Testis (tissue), 2 donors: ENCODE measurements at regions not wholly inside any gene's neighbourhood (a gene's known extent, or its start where the extent isn't known, plus 50 kb on each side); places are given as distances from the start of the nearest gene placed in this dataset.

Experiments
- DNase-seq: peaks from one replicate; pipeline ENCODE4 v3.0.0-alpha.2; 2019
- H3K27ac ChIP-seq, 2 donors: fragments of 200-600 bp; sonication (generic); one replicate each; pipeline ENCODE4 v1.5.1; 2019
- H3K27me3 ChIP-seq: fragments of 200-600 bp; sonication (generic); one replicate; pipeline ENCODE4 v1.5.1; 2019
- H3K36me3 ChIP-seq: fragments of 200-600 bp; sonication (generic); one replicate; pipeline ENCODE4 v1.5.1; 2017; ENCODE audit warnings: low read depth; ENCODE audit errors: missing control alignments
- H3K4me1 ChIP-seq: fragments of 200-600 bp; sonication (generic); one replicate; pipeline ENCODE4 v1.5.1; 2019
- H3K4me3 ChIP-seq, 2 donors: fragments of 200-600 bp; sonication (generic); one replicate each; pipeline ENCODE4 v1.5.1; 2017 to 2019
- H3K9me3 ChIP-seq: fragments of 200-600 bp; sonication (generic); one replicate; pipeline ENCODE4 v1.5.1; 2017
- POLR2A ChIP-seq: fragments of 450-650 bp; IDR thresholded peaks from one replicate; pipeline ENCODE4 v1.6.1; 2017; ENCODE audit warnings: antibody characterized with exemption, mild to moderate bottlenecking, moderate library complexity
- WGBS, 2 donors: methylation state at CpG; one replicate each; pipeline ENCODE4 v1.1.5; 2018; 5-methylcytosine and 5-hydroxymethylcytosine counted together
- intact Hi-C: fragments of 100-400 bp; cut with DNase I; formaldehyde crosslinking; loops from one replicate; pipeline ENCODE4 v1.15.1; 2023; ENCODE audit warnings: low total_unique reads
- TF ChIP-seq, protein P1 (sequence below), 3 experiments: fragments of 450-650 bp in 2 of 3; fragments of 200-600 bp in 1 of 3; sonication (generic) in 1 of 3; IDR thresholded peaks; one replicate each; pipeline ENCODE4 v1.5.1; 2016 to 2019; ENCODE audit warnings: antibody characterized with exemption in 3 of 3, mild to moderate bottlenecking in 2 of 3, moderate library complexity in 1 of 3

DNA sequence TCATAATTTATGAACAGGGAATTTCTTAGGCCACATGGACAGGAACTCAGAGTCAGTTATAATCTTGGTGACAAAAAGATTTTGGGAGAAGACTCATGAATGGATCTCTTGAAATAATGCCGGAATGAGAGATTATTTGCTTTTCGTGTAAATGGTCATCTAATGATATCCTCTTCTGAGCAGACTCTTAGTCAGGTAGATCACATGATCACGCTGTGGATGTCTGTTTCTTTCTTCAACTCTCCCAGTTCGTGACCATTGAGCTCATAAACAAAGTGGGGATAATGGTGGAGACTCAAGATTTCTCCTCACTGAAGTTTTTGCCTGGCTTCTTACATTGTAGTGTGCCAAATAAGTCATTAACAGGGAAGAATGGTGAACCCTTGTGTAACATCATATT is 133.1 kb upstream of the CBLB start:
- DNase-seq: no peak

DNA sequence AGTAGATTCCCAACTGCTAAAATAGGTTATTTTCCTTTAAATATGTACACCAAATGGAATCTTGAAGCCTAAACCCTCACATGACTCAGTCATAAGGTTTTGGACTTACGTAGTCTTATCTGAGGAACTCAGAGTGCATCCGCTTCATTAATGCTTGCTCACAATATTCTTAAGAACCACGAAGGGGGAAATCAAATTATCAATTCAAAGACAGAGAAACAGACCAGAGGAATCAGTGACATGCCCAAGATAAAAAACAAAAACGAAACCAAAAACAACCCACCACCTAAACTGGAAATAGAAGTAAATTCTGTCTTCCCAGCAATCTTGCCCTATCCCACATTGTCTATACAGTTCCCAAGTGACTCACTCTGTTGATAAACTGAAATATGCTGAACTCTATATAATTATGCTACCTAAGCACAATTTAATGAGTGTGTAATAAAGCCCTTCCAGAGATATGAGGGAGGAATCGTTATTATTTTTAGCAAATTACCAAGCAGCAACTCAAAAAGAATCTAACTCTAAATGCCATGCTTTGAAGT is 135.4 kb upstream of the CBLB start:
- Histone ChIP-seq H3K36me3 (no peaks in the 10 kb centered on the region), H3K4me3 (peak overlapping the region in 1 of 2 donors; percentile 1), H3K27me3 (no peaks in the 10 kb centered on the region), H3K27ac (peak overlapping the region in 1 of 2 donors; percentile 38), H3K4me1 (no peaks in the 10 kb centered on the region), H3K9me3 (no peaks in the 10 kb centered on the region)
- intact Hi-C loops: no loop called here
- no peak for TF ChIP-seq POLR2A
- TF ChIP-seq, protein P1, sequence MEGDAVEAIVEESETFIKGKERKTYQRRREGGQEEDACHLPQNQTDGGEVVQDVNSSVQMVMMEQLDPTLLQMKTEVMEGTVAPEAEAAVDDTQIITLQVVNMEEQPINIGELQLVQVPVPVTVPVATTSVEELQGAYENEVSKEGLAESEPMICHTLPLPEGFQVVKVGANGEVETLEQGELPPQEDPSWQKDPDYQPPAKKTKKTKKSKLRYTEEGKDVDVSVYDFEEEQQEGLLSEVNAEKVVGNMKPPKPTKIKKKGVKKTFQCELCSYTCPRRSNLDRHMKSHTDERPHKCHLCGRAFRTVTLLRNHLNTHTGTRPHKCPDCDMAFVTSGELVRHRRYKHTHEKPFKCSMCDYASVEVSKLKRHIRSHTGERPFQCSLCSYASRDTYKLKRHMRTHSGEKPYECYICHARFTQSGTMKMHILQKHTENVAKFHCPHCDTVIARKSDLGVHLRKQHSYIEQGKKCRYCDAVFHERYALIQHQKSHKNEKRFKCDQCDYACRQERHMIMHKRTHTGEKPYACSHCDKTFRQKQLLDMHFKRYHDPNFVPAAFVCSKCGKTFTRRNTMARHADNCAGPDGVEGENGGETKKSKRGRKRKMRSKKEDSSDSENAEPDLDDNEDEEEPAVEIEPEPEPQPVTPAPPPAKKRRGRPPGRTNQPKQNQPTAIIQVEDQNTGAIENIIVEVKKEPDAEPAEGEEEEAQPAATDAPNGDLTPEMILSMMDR (IDR thresholded peaks at IDR 0.05): no peak
- WGBS, 2 donors: 34 to 39% methylated on average over 5 of the region's 5 CpGs
- no peak for DNase-seq

More for the DNA sequence above, 133.1 kb upstream of the CBLB start:
- intact Hi-C loops: no loop called here
- 96 to 97% methylated on average over 4 of the region's 4 CpGs for WGBS, 2 donors
- TF ChIP-seq POLR2A: no peak
- TF ChIP-seq, protein P1 (IDR thresholded peaks at IDR 0.05): no peak
- H3K27me3 ChIP-seq: no peaks in the 10 kb centered on the region
- H3K4me1 ChIP-seq: no peaks in the 10 kb centered on the region
- no peaks in the 10 kb centered on the region for H3K36me3 ChIP-seq
- H3K27ac ChIP-seq: no peak overlapping the region
- H3K9me3 ChIP-seq: no peaks in the 10 kb centered on the region
- no peak overlapping the region for H3K4me3 ChIP-seq

DNA sequence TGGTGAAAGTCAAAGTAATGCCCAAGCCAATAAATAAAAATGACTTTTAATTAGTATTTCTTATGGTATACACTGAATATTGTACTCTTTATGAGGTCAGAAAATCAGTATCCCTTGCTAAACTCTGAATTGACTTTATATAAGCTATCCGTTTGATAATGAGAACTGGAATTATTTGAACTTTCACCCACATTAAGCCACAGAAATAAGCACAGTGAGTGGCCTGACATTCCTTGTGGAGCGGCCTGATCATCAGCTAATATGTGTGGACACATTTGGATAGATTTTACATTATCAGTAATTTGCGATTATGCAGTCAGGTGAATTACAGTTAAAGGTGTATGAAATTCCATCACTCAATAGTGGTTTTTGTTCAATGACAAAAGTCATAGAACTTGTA is 136.0 kb upstream of the CBLB start:
- Histone ChIP-seq H3K36me3 (no peaks in the 10 kb centered on the region), H3K4me3 (peak overlapping the region in 1 of 2 donors; percentile 1), H3K27ac (peak overlapping the region in 1 of 2 donors; percentile 38), H3K9me3 (no peaks in the 10 kb centered on the region), H3K27me3 (no peaks in the 10 kb centered on the region), H3K4me1 (no peaks in the 10 kb centered on the region)
- DNase-seq: no peak
- TF ChIP-seq, protein P1 (IDR thresholded peaks at IDR 0.05): no peak
- no peak for TF ChIP-seq POLR2A
- intact Hi-C loops: no loop called here
- 68 to 81% methylated on average over 3 of the region's 3 CpGs for WGBS, 2 donors

DNA sequence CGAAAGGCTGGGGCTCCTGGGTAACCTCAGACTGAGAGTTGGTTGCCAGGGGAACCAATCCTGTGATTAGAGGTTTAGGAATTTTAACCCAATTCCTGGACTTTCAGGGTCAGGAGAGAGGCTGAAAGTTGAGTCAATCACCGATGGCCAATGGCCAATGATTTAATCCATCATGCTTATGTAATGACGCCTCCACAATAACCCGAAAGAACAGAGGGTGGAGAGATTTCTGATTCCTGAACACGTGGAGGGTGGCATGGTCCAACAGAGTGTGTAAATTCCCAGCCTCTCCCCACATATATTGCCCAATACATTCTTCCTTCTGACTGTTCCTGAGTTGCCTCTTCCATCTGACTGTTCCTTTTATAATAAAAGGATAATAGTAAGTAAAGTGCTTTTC is 137.2 kb upstream of the CBLB start:
- DNase-seq: no peak
- H3K36me3 ChIP-seq: no peaks in the 10 kb centered on the region
- no peaks in the 10 kb centered on the region for H3K9me3 ChIP-seq
- TF ChIP-seq, protein P1 (IDR thresholded peaks at IDR 0.05): no peak
- TF ChIP-seq POLR2A: no peak
- H3K4me1 ChIP-seq: no peaks in the 10 kb centered on the region
- H3K27ac ChIP-seq: no peak overlapping the region
- intact Hi-C loops: no loop called here
- WGBS, 2 donors: 90 to 93% methylated on average over 5 of the region's 5 CpGs
- H3K27me3 ChIP-seq: no peaks in the 10 kb centered on the region
- H3K4me3 ChIP-seq: no peak overlapping the region

DNA sequence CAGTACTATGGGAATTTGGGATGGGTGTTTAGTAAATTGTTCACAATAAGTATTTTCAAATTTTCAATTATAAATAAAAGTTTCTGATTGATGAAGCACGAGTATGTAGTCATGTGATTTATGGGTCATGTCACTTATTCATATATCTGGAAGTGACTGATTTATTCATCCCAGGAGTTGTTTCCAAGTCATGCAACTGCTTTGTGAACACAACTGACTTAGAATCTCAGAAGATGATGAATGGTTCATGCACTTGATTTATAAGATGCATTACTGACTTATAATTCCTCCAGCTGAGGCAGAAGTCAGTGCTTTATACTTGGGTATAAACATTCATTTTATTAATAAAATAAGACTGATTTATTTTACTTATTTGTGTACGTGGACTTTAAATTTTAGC is 137.8 kb upstream of the CBLB start:
- TF ChIP-seq POLR2A: no peak
- TF ChIP-seq, protein P1 (IDR thresholded peaks at IDR 0.05): no peak

More for the DNA sequence above, 137.8 kb upstream of the CBLB start:
- H3K9me3 ChIP-seq: no peaks in the 10 kb centered on the region
- no peaks in the 10 kb centered on the region for H3K27me3 ChIP-seq
- no peak for DNase-seq
- intact Hi-C loops: no loop called here
- no peak overlapping the region for H3K4me3 ChIP-seq
- no peaks in the 10 kb centered on the region for H3K36me3 ChIP-seq
- 82 to 94% methylated on average over 2 of the region's 2 CpGs for WGBS, 2 donors
- H3K4me1 ChIP-seq: no peaks in the 10 kb centered on the region
- no peak overlapping the region for H3K27ac ChIP-seq
